A673 (cell line): ENCODE measurements at regions not wholly inside any gene's neighbourhood (a gene's known extent, or its start where the extent isn't known, plus 50 kb on each side); places are given as distances from the start of the nearest gene placed in this dataset.

ENCODE experiments used
- BruUV-seq: library from RNA; stranded (reverse); fragments of 400-500 nt; replicated peaks from 2 replicates; lab custom pipeline; 2021; lab: Mats Ljungman, UMichigan
- CTCF ChIA-PET: fragments of 300-600 bp; sonication (Branson Sonifier 250); formaldehyde crosslinking; loops from one replicate; lab custom pipeline; 2022; ENCODE audit warnings: antibody characterized with exemption; lab: Charles Lee
- POLR2A ChIA-PET: fragments of 300-600 bp; sonication (Branson Sonifier 250); formaldehyde crosslinking; loops from one replicate; lab custom pipeline; 2022; ENCODE audit warnings: antibody characterized with exemption; ENCODE audit not compliant: low non-redundant PET; lab: Charles Lee
- DNase-seq: peaks from one replicate; pipeline ENCODE4 v3.0.0-alpha.2; 2015; ENCODE audit warnings: low spot score
- H3K27ac ChIP-seq: fragments of 200-600 bp; sonication (generic); 2 replicates; pipeline ENCODE4 v1.5.1; 2016; ENCODE audit warnings: mixed run types, low read depth, mild to moderate bottlenecking, mixed read lengths, antibody characterized with exemption, low read length; ENCODE audit not compliant: poor library complexity, severe bottlenecking
- H3K27me3 ChIP-seq: fragments of 200-600 bp; sonication (generic); replicated peaks from 2 replicates; pipeline ENCODE4 v1.6.1; 2017; ENCODE audit warnings: mixed run types, low read depth, mild to moderate bottlenecking, mixed read lengths, antibody characterized with exemption, low read length; ENCODE audit not compliant: insufficient read depth, poor library complexity
- H3K36me3 ChIP-seq: fragments of 200-600 bp; sonication (generic); 2 replicates; pipeline ENCODE4 v1.6.1; 2016; ENCODE audit warnings: mixed run types, mild to moderate bottlenecking, mixed read lengths, antibody characterized with exemption, low read length; ENCODE audit not compliant: insufficient read depth, poor library complexity, severe bottlenecking
- H3K4me1 ChIP-seq: fragments of 200-600 bp; sonication (generic); 2 replicates; pipeline ENCODE4 v1.6.1; 2017; ENCODE audit warnings: mixed run types, mild to moderate bottlenecking, mixed read lengths, antibody characterized with exemption, low read length; ENCODE audit not compliant: insufficient read depth, poor library complexity, severe bottlenecking
- H3K4me3 ChIP-seq: fragments of 200-600 bp; sonication (generic); 2 replicates; pipeline ENCODE4 v1.5.1; 2016; ENCODE audit warnings: low read depth, mixed run types, mild to moderate bottlenecking, mixed read lengths, low read length; ENCODE audit not compliant: poor library complexity, severe bottlenecking
- H3K9me3 ChIP-seq: fragments of 200-600 bp; sonication (generic); 2 replicates; pipeline ENCODE4 v1.6.1; 2016; ENCODE audit warnings: mixed run types, low read depth, mild to moderate bottlenecking, mixed read lengths, antibody characterized with exemption, low read length; ENCODE audit not compliant: poor library complexity, severe bottlenecking
- EZH2 ChIP-seq: fragments of 200-600 bp; sonication (generic); IDR thresholded peaks from 2 replicates; pipeline ENCODE4 v1.6.1; 2017; ENCODE audit warnings: borderline replicate concordance, low read depth, mild to moderate bottlenecking, mixed read lengths, antibody characterized with exemption, low read length; ENCODE audit not compliant: poor library complexity, severe bottlenecking
- intact Hi-C: fragments of 100-400 bp; cut with micrococcal nuclease; formaldehyde crosslinking; loops from one replicate; pipeline ENCODE4 v1.10.0; 2022; ENCODE audit not compliant: unreplicated experiment
- TF ChIP-seq, protein P1 (sequence below): fragments of 300-800, 200-600 bp; sonication (generic); conservative IDR thresholded peaks from 2 replicates; pipeline ENCODE4 v1.5.1; 2017; ENCODE audit warnings: low read depth, mild to moderate bottlenecking, antibody characterized with exemption, low read length, moderate library complexity, mixed read lengths

DNA sequence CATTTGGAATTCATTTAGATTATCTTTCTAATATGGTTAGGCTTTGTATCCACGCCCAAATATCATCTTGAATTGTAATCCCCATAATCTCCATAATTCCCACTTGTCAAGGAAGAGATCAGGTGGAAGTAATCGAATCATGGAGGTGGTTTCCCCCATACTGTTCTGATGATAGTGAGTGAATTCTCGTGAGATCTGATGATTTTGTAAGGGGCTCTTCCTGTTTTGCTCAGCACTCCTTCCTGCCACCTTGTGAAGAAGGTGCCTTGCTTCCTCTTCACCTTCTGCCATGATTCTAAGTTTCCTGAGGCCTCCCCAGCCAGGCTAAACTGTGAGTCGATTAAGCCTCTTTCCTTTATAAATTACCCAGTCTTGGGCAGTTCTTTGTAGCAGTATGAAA is 527.5 kb upstream of the ARRDC3 start:
- intact Hi-C loops = no loop called here
- DNase-seq = no peak
- no peak for TF ChIP-seq EZH2
- TF ChIP-seq, protein P1, sequence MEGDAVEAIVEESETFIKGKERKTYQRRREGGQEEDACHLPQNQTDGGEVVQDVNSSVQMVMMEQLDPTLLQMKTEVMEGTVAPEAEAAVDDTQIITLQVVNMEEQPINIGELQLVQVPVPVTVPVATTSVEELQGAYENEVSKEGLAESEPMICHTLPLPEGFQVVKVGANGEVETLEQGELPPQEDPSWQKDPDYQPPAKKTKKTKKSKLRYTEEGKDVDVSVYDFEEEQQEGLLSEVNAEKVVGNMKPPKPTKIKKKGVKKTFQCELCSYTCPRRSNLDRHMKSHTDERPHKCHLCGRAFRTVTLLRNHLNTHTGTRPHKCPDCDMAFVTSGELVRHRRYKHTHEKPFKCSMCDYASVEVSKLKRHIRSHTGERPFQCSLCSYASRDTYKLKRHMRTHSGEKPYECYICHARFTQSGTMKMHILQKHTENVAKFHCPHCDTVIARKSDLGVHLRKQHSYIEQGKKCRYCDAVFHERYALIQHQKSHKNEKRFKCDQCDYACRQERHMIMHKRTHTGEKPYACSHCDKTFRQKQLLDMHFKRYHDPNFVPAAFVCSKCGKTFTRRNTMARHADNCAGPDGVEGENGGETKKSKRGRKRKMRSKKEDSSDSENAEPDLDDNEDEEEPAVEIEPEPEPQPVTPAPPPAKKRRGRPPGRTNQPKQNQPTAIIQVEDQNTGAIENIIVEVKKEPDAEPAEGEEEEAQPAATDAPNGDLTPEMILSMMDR = no peak

DNA sequence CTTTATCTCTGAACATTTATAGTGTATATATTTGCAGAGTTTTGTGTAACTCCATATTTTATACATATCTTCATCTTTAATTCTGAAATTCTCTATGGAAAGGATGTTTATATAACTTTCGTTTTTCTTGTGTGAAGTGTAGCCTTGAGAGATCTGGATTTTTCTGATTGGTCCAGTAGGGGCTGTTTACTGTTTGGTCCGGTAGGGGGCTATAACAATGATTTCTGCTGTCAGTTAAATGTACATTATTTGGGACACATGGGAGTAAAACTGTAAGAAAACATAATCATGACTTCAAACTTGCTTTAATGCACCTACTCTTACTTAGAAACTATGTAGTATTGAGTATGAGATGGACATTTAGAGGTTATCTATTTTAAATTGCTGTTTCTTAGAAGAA is 527.1 kb upstream of the ARRDC3 start:
- Histone ChIP-seq H3K4me1 (no peaks in the 10 kb centered on the region), H3K27me3 (no peaks in the 10 kb centered on the region), H3K36me3 (no peaks in the 10 kb centered on the region), H3K27ac (no peak overlapping the region), H3K4me3 (no peak overlapping the region), H3K9me3 (no peaks in the 10 kb centered on the region)
- TF ChIP-seq EZH2 = no peak
- TF ChIP-seq, protein P1 = no peak
- no peak for DNase-seq
- POLR2A ChIA-PET = no interaction called here
- CTCF ChIA-PET = no interaction called here
- intact Hi-C loops = no loop called here
- BruUV-seq = no TSS peak

More for the DNA sequence above, 527.5 kb upstream of the ARRDC3 start:
- CTCF ChIA-PET = no interaction called here
- no peaks in the 10 kb centered on the region for H3K9me3 ChIP-seq
- H3K4me1 ChIP-seq = no peaks in the 10 kb centered on the region
- H3K27me3 ChIP-seq = no peaks in the 10 kb centered on the region
- H3K4me3 ChIP-seq = no peak overlapping the region
- POLR2A ChIA-PET = no interaction called here
- H3K36me3 ChIP-seq = no peaks in the 10 kb centered on the region
- BruUV-seq = no TSS peak
- H3K27ac ChIP-seq = no peak overlapping the region

DNA sequence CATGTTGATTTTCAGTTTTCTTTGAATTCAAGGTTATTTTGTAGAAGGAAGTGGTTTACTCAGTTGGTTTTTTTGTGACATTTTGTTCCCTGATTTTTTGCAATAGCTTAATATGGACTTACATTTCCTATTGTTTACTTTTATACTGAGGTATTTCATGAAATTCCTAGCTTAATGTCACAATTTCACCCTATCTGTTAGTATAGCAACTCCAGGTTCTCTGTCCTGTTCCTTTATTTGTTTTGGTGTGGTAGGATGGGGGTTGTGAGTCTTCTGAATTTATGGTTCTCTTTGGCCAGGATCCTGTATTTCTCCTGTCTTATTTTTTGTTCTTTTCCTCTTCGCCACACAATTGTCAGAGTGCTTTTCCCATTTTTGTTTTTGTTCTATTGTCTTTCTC is 523.4 kb upstream of the ARRDC3 start:
- intact Hi-C loops = no loop called here
- no peaks in the 10 kb centered on the region for H3K36me3 ChIP-seq
- no peaks in the 10 kb centered on the region for H3K4me1 ChIP-seq
- no TSS peak for BruUV-seq
- TF ChIP-seq, protein P1 = no peak
- no peak for TF ChIP-seq EZH2
- H3K4me3 ChIP-seq = no peak overlapping the region
- ChIA-PET CTCF (no interaction called here), POLR2A (interaction anchor here (0.5 kb wide), 1 partner anchor 368 kb away, joined by 8 read pairs; no protein-coding TSS in a partner anchor)
- DNase-seq = no peak
- no peaks in the 10 kb centered on the region for H3K9me3 ChIP-seq
- H3K27ac ChIP-seq = no peak overlapping the region
- H3K27me3 ChIP-seq = no peaks in the 10 kb centered on the region
